GM18520 (cell line): ENCODE measurements at regions not wholly inside any gene's neighbourhood (a gene's known extent, or its start where the extent isn't known, plus 50 kb on each side); places are given as distances from the start of the nearest gene placed in this dataset.
"Not testable (repeated sequence)": the region's sequence is repeated elsewhere in the genome, so short reads cannot be mapped to it uniquely, and the experiment has no call there.

Experiments
- ATAC-seq: cut with Tn5 transposase; IDR thresholded peaks from one replicate; pipeline ENCODE4 v1.9.1; 2021; ENCODE audit not compliant: unreplicated experiment

DNA sequence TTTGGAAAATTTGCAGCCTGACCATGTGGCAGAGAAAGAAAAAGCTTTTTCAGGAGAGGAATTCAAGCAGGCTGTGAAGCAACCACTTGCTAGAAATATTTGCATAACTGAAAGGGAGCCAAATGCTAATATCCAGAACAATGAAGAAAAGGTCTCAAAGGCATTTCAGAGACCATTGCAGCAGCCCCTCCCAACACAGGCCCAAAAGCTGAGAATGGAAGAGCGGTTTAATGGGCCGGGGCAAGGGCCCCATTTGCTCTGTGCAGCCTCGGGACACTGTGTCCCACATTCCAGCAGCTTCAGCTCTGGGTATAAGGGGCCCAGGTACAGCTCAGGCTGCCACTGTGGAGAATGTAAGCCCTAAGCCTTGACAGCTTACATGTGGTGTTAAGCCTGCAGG, 918.1 kb upstream of the POT1 start:
- no peak for ATAC-seq

DNA sequence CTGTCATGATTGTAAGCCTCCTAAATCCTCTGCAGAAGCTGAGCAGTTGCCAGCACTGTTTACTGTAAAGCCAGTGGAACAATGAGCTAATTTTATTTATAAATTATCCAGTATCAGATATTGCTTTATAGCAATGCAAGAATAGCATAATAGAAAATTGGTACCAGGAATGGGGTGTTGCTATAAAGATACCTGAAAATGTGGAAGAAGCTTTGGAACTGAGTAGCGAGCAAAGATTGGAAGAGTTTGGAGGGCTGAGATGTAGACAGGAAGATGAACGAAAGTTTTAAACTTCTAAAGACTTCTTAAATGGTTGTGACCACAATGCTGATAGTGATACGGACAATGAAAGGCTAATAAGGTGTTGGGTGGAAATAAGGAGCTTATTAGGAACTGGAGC, 917.4 kb upstream of the POT1 start:
- ATAC-seq = no peak

DNA sequence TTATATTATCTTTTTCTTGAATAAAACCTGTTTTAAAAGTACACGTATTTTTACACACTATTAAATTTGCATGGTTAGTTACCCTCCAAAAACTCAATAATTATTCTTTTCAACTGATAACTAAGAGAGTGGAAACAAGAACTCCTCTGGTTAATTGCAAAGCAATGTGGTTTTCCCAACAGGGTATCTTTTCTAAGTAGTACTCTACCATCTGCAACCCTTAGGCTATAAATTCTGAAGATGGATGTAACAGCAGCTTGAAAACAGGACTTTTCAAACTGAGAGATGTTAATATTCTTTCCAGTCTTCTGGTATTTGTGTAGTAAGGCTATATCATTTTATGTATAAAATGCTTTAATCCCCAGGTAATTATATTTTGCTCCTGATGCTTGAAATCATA, 916.1 kb upstream of the POT1 start:
- ATAC-seq = no peak

DNA sequence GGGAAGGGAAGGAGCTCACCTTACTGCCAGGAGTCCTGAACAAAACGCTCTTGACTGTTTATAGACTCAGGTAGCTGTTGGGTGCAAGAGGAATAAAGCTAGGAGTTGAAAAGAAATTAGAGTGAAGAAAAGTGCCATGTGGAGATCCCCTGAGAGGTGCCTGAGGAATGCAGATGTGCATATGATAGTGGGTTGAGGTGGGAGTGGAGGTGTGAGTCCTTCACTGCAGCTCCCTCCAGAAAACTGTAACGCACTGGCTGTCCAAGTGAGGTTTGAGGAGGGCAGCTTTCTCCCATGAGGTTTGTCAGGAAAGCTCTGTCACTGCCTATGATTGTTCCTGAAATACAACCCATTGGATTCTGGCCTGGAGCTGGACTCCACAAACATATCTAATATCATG, 904.8 kb upstream of the POT1 start:
- ATAC-seq = no peak

DNA sequence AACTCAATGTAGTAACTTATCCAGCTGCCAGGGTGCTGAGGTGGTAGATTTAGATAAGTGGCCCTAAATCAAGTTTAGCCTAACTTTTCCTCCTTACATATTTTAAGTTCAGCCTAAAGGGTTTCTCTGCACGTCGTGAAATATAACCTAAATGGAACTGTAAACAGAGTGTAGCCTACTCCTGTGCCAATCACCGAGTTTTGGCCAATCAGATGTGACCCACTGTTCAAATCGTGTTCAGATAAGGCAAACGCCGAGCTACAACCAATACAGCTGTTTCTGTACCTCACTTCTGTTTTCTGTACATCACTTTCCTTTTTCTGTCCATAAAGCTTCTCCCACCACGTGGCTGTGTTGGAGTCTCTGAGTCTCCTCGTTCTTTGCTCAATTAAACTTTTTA, 904.2 kb upstream of the POT1 start:
- no peak for ATAC-seq

DNA sequence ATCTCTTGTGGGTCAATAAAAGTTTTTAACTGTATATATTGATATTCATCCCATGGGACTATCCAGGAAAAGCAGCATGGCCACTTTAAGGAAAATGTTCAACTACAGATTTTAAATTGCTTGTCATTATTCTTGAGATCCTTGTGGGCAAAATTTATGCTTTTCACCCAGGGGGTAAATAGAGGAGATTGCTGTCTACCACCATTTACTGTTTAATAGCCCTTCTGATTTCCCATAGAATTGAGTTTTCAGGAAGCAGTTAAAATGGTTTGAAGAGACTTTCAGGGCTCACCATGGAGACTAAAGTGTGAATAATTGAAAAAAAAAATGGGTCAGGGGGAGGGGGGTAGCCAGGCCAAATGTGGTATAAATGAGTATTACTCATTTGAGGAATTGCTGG, 901.1 kb upstream of the POT1 start:
- no peak for ATAC-seq

DNA sequence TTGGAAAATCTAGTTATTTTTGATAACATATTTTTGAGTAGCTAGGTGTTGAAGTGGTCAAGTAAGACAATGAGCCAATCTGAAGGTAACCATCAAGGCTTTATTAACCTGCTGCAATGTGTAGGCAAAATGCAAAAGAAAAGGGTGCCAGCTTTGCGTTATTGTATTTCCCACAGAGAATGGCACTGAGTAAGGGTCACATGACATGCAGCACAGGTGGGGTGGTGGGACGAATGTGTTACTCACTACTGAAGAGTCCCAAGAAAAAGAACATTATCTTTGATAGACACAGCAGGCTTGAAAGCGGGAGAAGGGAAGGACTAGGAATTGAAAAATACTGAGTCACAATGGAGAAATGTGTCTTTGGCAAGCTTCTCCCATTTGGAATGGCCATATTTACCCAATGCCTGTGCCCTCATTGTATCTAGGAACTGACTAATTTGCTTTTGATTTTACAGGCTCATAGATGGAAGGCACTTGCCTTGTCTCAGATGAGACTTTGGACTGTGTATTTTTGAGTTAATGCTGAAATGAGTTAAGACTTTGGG, 898.6 kb upstream of the POT1 start:
- no peak for ATAC-seq

DNA sequence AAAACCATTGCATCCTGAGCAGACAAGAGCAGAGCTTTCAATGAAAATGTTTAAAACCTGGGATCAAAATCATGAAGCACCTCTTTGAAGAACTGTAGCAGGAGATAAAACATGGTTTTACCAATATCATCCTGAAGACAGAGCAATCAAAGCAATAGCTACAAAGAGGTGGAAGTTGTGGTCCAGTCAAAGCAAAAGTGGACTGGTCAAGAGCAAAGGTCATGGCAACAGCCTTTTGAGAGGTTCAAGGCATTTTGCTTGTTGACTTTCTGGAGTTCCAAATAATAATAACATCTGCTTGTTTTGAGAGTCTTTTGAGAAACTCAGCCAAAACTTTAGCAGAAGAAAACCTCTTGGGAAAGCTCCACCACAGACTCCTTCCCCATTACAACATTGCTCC, 893.9 kb upstream of the POT1 start:
- ATAC-seq = no peak

DNA sequence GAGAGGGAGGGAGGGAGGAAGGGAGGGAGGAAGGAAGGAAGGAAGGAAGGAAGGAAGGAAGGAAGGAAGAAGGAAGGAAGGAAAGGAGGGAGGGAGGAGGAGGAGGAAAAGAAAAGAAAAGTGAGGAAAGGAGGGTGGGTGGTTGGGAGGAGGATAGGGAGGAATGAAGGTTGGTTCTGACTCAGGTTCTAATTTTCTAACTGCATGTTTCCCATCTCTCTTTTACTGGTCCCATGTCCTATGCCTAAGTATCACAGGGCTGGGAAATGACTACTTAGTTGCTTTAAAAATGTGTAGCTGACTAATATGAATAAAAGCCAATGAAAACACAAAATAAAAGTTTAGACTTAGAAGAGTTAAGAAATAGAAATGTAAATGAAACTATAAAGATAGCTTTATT, 890.9 kb upstream of the POT1 start:
- no peak for ATAC-seq

DNA sequence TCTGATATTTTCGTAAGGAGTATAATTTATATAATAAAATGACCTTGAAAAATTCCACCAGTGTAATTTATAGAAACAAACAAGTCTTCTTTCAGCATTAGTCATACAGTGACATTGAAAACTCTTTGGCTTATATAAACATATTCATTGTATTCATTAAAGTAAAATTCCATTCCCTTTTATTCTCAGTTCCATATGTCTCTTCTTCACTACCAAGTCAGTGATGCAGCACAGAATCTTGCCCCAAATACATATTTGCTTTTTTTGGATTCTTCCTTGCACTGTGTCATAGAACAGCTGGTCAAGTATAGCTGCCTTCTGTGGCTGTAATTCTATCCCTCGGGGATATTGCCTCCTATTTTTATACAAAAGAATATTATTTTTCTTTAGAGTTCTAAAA, 884.5 kb upstream of the POT1 start:
- no peak for ATAC-seq

DNA sequence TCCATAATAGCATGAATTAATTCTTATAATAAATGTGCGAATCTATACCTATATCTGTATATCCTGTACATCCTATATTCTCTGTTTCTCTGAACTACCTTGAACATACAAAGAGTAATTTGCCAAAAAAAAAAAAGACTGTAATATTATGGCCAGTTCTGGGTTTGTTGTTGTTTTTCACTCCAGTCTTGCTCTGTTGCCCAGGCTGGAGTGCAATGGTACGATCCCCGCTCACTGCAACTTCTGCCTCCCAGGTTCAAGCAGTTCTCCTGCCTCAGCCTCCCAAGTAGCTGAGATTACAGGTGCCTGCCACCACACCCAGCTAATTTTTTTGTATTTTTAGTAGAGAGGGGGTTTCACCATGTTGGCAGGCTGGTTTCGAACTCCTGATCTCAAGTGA, 876.9 kb upstream of the POT1 start:
- not testable (repeated sequence) for ATAC-seq

DNA sequence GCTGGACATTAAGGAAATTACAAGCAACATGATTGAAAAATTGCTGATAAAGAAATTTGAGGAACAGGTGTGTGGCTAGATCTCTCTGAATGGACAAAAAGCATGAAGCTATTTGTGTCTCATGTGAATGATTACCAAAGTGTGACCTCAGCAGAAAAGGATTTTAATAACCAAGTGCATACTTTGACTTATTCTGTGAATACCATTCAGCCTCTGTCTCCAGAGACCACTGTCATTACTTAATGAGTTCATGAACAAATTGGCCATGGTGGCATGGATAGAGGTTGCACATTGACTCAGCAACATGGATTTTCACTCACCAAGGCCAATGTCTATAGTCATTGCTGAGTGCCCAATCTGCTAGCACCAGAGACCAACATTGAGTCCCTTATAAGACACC, 874.6 kb upstream of the POT1 start:
- ATAC-seq = no peak

DNA sequence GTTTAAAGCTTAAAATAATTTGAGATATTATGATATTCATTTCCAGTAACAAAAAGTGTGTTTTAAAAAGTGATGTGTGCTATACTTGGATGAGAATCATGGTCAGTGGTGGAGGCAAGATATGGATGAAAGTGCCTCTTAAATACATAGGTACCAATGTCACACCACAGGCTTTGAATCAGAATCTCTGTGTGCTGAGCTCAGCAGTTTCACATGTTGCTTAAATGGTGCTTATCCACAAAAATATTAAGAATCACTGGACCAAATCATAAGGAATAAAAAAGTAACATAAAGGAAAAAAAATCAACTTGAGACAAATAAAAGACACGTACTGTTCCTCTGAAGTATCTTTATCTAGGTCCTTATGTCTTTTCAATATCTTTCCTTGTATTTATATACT, 850.5 kb upstream of the POT1 start:
- ATAC-seq = no peak

DNA sequence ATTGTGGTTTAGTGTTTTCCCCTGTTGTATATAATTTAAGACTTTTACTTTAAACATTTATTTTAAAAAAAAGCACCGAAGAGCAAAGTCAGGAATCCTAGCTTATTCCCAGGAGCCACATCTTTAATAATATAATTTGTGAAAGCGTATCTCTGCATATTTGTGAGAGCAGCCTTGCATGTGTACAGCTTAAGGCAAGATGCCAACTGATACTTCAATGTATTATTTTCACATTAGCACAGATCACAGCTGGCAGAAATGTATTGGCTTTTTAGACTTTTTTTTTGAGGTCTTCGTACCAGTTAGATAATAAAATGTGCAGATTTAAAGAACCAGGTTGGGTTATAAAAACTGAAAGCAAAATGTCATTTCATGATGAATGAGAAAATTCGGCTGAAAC, 845.7 kb upstream of the POT1 start:
- ATAC-seq = no peak

DNA sequence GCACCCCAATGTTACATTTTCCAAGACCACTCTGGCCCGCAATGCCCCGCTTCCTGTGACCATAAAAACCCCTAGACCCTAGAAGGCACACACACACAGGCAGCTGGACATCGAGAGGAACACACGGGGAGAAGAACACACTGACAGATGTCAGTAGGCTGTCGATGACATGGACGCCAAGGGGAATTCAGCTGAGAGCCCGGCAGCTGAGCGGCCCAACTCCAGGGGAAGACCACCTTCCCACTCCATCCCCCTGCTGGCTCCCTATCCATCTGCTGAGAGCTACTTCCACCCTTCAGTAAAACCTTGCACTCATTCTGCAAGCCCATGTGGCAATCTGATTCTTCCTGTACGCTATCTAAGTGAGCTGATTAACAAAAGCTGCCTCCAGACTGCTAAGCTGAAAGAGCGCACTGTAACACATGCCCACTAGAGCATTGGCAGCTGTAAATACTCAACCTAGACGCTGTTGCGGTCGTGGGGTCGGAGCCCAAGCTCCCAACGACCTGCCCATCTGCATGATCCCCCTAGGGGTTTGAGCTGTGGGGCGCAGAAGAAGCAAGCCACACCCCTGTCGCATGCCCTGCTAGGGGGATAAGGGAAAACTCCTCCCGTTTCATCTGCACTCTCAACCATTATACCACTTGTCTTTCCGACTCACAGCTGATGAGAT, 843.6 kb upstream of the POT1 start:
- ATAC-seq = no peak

DNA sequence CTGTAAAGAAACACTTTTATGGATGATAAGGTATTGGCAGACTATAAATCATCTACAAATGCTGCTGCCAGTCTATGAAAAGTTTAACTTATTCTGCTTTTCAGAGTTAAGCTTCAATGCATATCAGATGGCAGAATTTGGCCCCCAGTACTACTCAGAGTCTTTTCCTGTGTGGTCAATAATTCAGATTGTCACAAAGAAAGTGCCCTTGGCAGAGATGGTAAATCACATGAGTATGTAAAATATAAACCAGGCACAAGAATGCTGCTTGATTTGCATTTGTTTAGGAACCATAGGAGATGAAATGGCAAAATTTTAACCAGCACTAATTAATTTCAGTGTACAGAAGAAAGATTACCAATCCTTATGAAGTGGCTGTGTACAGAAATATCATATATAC, 818.3 kb upstream of the POT1 start:
- ATAC-seq = no peak

DNA sequence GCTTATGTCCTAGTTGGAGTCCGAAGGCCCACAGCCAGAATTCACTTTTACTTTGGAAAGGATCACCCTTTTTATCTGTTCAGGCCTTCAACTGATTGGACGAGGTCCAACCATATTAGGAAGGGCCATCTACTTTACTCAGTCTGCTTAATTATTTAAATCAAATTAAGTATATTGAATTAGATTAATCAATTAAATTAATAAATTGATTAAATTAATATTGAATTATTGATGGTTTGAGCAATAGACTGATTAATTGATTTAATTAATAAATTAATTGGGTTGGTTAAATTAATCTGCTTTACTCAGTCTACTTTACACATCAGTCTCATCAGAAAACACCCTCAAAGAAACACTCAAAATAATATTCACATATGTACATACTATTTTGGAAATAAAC, 816.9 kb upstream of the POT1 start:
- ATAC-seq = no peak

DNA sequence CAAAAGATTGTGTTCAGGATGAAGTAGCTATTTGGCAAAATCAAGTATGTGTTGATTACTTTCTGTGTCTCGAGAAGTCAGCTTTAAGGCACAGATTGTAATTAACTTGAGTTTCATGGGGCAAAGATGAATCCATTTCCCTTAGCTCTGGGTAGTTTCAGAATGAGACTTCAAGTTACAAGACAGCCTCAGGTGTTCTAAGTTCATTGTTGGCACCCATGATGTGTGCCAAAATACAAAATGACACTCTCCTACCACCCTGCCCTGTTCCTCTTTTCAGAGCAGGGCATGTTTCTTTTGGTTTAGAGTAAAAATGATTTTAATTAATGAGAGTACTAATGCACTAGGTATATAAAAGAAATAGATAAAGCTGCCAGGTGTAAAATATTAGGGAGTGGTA, 797.6 kb upstream of the POT1 start:
- ATAC-seq = no peak

DNA sequence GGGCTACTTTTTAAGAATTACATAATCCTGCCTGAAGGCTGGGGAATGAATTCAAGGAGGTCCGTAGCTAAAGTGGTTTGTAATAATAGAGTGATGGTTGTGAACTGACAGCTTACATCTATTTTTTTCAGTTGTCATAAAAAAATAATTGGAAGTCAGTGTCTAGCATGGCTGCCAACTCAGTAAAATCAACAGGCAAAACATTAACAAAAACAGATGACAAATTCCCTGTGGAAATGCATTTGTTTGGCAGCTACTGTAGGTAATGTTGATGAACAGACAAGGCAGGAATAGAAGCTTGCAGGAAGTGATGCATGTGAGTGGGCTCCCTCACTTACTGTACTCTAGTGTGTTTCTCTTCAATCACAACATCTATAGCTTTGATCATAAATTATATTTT, 766.0 kb upstream of the POT1 start:
- no peak for ATAC-seq

DNA sequence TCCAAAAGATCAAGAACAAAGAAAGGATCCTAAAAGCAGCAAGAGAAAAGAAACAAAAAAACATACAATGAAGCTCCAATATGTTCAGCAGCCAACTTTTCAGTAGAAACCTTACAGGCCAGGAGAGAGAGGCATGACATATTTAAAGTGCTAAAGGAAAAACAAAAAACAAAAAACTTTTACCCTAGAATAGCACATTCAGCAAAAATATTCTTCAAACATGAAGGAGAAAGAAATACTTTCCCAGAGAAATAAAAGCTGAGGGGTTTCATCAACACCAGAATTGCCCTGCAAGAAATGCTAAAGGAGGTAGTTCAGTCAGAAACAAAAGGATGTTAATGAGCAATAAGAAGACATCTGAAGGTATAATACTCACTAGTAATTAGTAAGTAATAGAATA, 753.5 kb upstream of the POT1 start:
- ATAC-seq = no peak

DNA sequence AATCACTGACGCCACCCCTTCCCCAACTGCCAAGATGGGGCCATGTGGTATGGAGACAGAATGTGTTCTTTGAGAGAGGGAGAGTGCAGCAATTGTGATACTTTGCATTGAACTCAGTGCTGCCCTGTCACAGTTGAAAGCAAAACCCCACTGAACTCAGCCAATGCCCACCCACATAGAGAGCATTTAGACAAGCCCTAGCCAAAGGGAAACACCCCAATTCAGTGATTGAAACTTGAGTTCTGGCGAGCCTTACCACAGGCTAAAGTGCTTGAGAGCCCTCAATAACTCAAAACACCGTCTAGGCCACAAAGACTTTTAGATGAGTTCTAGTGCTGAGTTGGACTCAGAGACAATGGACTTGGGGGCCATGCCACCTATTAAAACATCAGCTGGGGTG, 751.9 kb upstream of the POT1 start:
- ATAC-seq = no peak

DNA sequence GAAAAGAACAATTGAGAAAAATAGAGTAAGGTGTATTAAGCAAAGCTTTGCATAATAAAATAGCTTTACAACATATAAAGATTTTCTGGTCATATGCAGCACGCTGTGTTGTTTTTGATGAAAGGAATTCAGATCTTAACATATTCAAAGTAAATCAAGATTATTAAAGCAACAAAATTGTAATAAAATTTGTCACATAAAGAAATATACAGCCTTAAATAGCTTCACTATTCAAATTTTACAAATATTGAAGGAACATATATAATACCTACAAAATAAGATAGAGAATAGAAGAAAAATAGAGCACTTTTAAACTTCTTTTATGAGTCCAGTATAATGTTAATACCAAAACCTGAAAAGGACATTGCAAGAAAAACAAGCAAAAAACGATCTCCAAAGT, 749.1 kb upstream of the POT1 start:
- ATAC-seq = no peak

DNA sequence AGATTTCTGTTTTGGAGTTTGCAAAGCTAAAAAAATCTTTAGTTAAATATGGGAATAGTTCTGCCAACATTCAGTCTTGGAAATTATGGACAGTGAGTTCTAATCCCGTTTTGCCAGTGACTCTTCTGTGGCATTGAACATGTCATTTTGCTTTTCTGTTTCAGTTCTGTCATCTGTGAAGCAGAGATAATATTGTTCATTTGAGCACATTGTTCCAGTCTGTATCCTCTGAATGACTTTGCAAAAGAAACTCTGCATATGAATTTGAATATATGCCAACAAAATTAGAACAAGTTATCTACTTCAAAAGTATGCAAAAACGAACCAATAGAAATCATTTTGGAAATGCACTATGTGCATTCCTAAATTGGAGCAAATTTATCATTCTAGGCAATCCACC, 746.0 kb upstream of the POT1 start:
- no peak for ATAC-seq
